GM12878 (cell line): ENCODE measurements at regions not wholly inside any gene's neighbourhood (a gene's known extent, or its start where the extent isn't known, plus 50 kb on each side); places are given as distances from the start of the nearest gene placed in this dataset.

Experiments
- ATAC-seq: fragments of 200-7000 bp; cut with Tn5 transposase; 3 replicates; pipeline ENCODE4 v1.9.1; 2020; ENCODE audit warnings: mild to moderate bottlenecking, moderate library complexity
- BruUV-seq: library from RNA; stranded (reverse); fragments of 400-500 nt; replicated peaks from 2 replicates; lab custom pipeline; 2021; lab: Mats Ljungman, UMichigan
- CTCF ChIA-PET: fragments of 300-600 bp; sonication (Branson Sonifier 250); formaldehyde crosslinking; extraction: SDS; loops from one replicate; lab custom pipeline; 2021; ENCODE audit warnings: inconsistent platforms; lab: Yijun Ruan, JAX
- POLR2A ChIA-PET: fragments of 350-600 bp; formaldehyde crosslinking; extraction: SDS; loops from one replicate; lab custom pipeline; 2021; ENCODE audit warnings: inconsistent platforms; lab: Charles Lee
- RAD21 ChIA-PET: fragments of 300-600 bp; sonication (Branson Sonifier 250); formaldehyde crosslinking; loops from one replicate; lab custom pipeline; 2023; ENCODE audit warnings: antibody characterized with exemption; ENCODE audit not compliant: unreplicated experiment; lab: Charles Lee
- SMC1A ChIA-PET: fragments of 300-600 bp; sonication (Branson Sonifier 250); formaldehyde crosslinking; loops from one replicate; lab custom pipeline; 2023; ENCODE audit not compliant: unreplicated experiment, uncharacterized antibody; lab: Charles Lee
- DNase-seq: peaks from one replicate; pipeline ENCODE4 v3.0.0-alpha.2; 2011; ENCODE audit warnings: low read depth, low spot score
- FAIRE-seq: peaks from 3 replicates; lab custom pipeline; 2011; peaks lifted over from hg19 to GRCh38; lab: Jason Lieb, UNC
- H2AFZ ChIP-seq: 2 replicates; pipeline ENCODE4 v1.6.0; 2011; ENCODE audit warnings: low read depth, low read length, control low read depth; ENCODE audit not compliant: control insufficient read depth
- H3K27ac ChIP-seq: 2 replicates; pipeline ENCODE4 v1.5.1; 2011; ENCODE audit warnings: control low read depth; ENCODE audit not compliant: control insufficient read depth, insufficient read depth
- H3K27me3 ChIP-seq, 2 experiments: replicated peaks in 1 of 2; 2 replicates each; pipeline versions ENCODE4 v1.6.0 to v1.6.1; 2011; ENCODE audit warnings: low read length in 1 of 2; ENCODE audit not compliant: control insufficient read depth in 2 of 2, insufficient read depth in 2 of 2
- H3K36me3 ChIP-seq, 2 experiments: 2 replicates each; pipeline ENCODE4 v1.5.1; 2011; ENCODE audit warnings: low read length in 1 of 2; ENCODE audit not compliant: control insufficient read depth in 2 of 2, insufficient read depth in 2 of 2
- H3K4me1 ChIP-seq: 2 replicates; pipeline ENCODE4 v1.6.1; 2011; ENCODE audit warnings: mild to moderate bottlenecking, low read length, moderate library complexity, mixed read lengths; ENCODE audit not compliant: control insufficient read depth, insufficient read depth
- H3K4me2 ChIP-seq: 2 replicates; pipeline ENCODE4 v1.6.0; 2011; ENCODE audit warnings: control low read depth; ENCODE audit not compliant: control insufficient read depth, insufficient read depth
- H3K4me3 ChIP-seq: fragments of 200-600 bp; sonication (generic); 2 replicates; pipeline ENCODE4 v1.5.1; 2016
- H3K79me2 ChIP-seq: 2 replicates; pipeline ENCODE4 v1.6.0; 2011; ENCODE audit warnings: low read length; ENCODE audit not compliant: control insufficient read depth, insufficient read depth
- H3K9ac ChIP-seq: 2 replicates; pipeline ENCODE4 v1.8.0; 2011; ENCODE audit warnings: low read length, control low read depth, mixed read lengths; ENCODE audit not compliant: control insufficient read depth, insufficient read depth
- H3K9me3 ChIP-seq: replicated peaks from 3 replicates; pipeline ENCODE4 v1.5.1; 2011; ENCODE audit warnings: mild to moderate bottlenecking, low read length; ENCODE audit not compliant: control insufficient read depth, insufficient read depth
- H4K20me1 ChIP-seq: 2 replicates; pipeline ENCODE4 v1.6.0; 2011; ENCODE audit not compliant: control insufficient read depth, insufficient read depth
- CREB1 ChIP-seq: IDR thresholded peaks from 2 replicates; pipeline ENCODE4 v1.6.1; 2012; ENCODE audit warnings: low read depth, mild to moderate bottlenecking, inconsistent platforms
- IRF4 ChIP-seq: IDR thresholded peaks from 2 replicates; pipeline ENCODE4 v1.6.1; 2011; ENCODE audit warnings: low read depth, low read length
- NRF1 ChIP-seq: conservative IDR thresholded peaks from 2 replicates; pipeline ENCODE4 v1.6.1; 2011; ENCODE audit warnings: mild to moderate bottlenecking, low read depth, low read length, improper control_type of control experiment
- SMARCA5 ChIP-seq: fragments of 450-650 bp; IDR thresholded peaks from 2 replicates; pipeline ENCODE4 v1.6.1; 2017; ENCODE audit warnings: mild to moderate bottlenecking
- YBX1 ChIP-seq: fragments of 450-650 bp; IDR thresholded peaks from 2 replicates; pipeline ENCODE4 v1.6.1; 2016; ENCODE audit warnings: antibody characterized with exemption
- ZNF217 ChIP-seq: fragments of 450-650 bp; IDR thresholded peaks from 2 replicates; pipeline ENCODE4 v1.6.1; 2017; ENCODE audit warnings: antibody characterized with exemption, mild to moderate bottlenecking
- WGBS: methylation state at CpG from one replicate; pipeline ENCODE4 v1.1.6; 2016; ENCODE audit warnings: low lambda C conversion rate; ENCODE audit not compliant: insufficient replicate concordance, insufficient coverage; ENCODE audit errors: missing lambda C conversion rate; 5-methylcytosine and 5-hydroxymethylcytosine counted together
- in situ Hi-C: fragments of 300-500 bp; cut with MboI; formaldehyde crosslinking; loops from 9 replicates; pipeline ENCODE4 v1.14.3; 2018; ENCODE audit warnings: mixed read lengths
- intact Hi-C: fragments of 100-400 bp; cut with micrococcal nuclease; formaldehyde crosslinking; loops from one replicate; pipeline ENCODE4 v1.14.2; 2022; ENCODE audit not compliant: unreplicated experiment
- TF ChIP-seq, protein P1 (sequence below): fragments of 450-650 bp; IDR thresholded peaks from 2 replicates; pipeline ENCODE4 v1.6.1; 2018; ENCODE audit warnings: mild to moderate bottlenecking, low read depth, moderate library complexity; ENCODE audit not compliant: partially characterized antibody
- TF ChIP-seq, protein P2 (sequence below): IDR thresholded peaks from 2 replicates; pipeline ENCODE4 v1.6.1; 2012; ENCODE audit warnings: low read depth, low read length, improper control_type of control experiment
- TF ChIP-seq, protein P3 (sequence below): IDR thresholded peaks from 2 replicates; pipeline ENCODE4 v1.6.1; 2011; ENCODE audit warnings: borderline replicate concordance, low read depth, mild to moderate bottlenecking, moderate library complexity, mixed read lengths, low read length; ENCODE audit not compliant: insufficient read depth; ENCODE audit errors: extremely low read length
- TF ChIP-seq, protein P4 (sequence below): fragments of 150-350 bp; IDR thresholded peaks from 2 replicates; pipeline ENCODE4 v1.6.1; 2016; ENCODE audit warnings: low read depth, low read length

DNA sequence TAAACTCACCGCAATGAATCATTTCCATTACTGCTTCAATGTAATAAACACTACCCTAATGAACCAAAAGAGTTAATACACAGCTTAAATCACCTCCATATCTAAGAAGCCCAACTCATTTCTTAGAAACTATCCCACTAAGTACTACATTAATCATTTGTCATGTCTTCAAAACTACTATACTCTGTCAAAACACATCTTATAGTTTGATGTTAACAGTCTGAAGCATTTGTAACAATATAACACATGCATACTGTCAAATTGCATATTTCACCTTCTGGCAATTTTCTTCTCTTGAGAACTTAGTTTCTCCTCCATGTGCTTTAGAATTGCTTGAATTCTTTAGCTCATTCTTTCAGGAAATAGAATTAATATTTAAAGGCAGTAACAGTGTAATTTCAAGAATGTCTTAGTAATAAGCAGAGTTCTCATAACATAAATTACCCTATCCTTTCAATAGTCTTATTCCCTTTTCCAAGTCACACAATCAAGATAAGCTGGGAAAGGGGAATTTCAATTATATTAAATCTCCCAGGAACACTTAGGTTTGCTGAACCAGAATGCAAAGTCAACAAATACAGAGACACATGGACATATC, 199.7 kb downstream of the ATPSCKMT start (continued):
- TF ChIP-seq, protein P1, sequence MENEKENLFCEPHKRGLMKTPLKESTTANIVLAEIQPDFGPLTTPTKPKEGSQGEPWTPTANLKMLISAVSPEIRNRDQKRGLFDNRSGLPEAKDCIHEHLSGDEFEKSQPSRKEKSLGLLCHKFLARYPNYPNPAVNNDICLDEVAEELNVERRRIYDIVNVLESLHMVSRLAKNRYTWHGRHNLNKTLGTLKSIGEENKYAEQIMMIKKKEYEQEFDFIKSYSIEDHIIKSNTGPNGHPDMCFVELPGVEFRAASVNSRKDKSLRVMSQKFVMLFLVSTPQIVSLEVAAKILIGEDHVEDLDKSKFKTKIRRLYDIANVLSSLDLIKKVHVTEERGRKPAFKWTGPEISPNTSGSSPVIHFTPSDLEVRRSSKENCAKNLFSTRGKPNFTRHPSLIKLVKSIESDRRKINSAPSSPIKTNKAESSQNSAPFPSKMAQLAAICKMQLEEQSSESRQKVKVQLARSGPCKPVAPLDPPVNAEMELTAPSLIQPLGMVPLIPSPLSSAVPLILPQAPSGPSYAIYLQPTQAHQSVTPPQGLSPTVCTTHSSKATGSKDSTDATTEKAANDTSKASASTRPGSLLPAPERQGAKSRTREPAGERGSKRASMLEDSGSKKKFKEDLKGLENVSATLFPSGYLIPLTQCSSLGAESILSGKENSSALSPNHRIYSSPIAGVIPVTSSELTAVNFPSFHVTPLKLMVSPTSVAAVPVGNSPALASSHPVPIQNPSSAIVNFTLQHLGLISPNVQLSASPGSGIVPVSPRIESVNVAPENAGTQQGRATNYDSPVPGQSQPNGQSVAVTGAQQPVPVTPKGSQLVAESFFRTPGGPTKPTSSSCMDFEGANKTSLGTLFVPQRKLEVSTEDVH = no peak
- TF ChIP-seq, all 136 proteins: peak for 0

DNA sequence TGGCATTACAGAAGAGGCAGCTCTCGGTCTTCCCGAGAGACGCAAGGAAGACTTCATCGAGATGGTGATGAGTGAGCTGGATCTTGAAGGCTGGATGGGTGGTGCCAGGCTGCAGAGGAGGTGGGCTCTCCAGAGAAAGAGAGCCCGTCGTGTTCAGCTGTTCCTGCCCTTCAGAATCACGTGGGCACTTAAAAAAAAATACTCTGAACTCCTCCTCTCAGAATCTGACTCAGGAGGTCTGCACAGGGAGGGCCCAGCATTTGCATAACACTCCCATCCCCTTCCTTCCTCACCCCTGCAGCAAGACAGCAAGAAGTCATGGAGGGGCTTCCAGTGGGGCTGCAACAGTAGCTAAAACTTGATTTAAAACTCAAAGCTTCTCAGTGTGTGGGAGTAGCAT, 203.0 kb downstream of the ATPSCKMT start:
- Histone ChIP-seq H3K9me3 (no peaks in the 10 kb centered on the region; the same call in 2 of the 3 replicates), H3K4me2 (no peak overlapping the region), H3K4me3 (no peak overlapping the region), H4K20me1 (no peaks in the 10 kb centered on the region), H3K27ac (no peak overlapping the region), H3K79me2 (no peaks in the 10 kb centered on the region), H2AFZ (no peak overlapping the region), H3K27me3 (no peaks in the 10 kb centered on the region; a peak in 1 of 4 replicates), H3K4me1 (no peaks in the 10 kb centered on the region), H3K36me3 (no peaks in the 10 kb centered on the region), H3K9ac (no peak overlapping the region)
- 41% methylated on average over 7 of the region's 7 CpGs for WGBS
- BruUV-seq = no TSS peak
- in situ Hi-C loops (no loop called here), intact Hi-C loops (no loop called here)
- ChIA-PET RAD21 (no interaction called here), CTCF (no interaction called here), POLR2A (no interaction called here), SMC1A (no interaction called here)
- ATAC-seq (no peak), DNase-seq (no peak), FAIRE-seq (no peak)
- TF ChIP-seq NRF1 = no peak
- no peak for TF ChIP-seq CREB1
- TF ChIP-seq, protein P2, sequence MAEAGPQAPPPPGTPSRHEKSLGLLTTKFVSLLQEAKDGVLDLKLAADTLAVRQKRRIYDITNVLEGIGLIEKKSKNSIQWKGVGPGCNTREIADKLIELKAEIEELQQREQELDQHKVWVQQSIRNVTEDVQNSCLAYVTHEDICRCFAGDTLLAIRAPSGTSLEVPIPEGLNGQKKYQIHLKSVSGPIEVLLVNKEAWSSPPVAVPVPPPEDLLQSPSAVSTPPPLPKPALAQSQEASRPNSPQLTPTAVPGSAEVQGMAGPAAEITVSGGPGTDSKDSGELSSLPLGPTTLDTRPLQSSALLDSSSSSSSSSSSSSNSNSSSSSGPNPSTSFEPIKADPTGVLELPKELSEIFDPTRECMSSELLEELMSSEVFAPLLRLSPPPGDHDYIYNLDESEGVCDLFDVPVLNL = no peak
- TF ChIP-seq YBX1 = no peak
- TF ChIP-seq, protein P3, sequence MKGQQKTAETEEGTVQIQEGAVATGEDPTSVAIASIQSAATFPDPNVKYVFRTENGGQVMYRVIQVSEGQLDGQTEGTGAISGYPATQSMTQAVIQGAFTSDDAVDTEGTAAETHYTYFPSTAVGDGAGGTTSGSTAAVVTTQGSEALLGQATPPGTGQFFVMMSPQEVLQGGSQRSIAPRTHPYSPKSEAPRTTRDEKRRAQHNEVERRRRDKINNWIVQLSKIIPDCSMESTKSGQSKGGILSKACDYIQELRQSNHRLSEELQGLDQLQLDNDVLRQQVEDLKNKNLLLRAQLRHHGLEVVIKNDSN = no peak
- TF ChIP-seq SMARCA5 = no peak
- no peak for TF ChIP-seq ZNF217
- no peak for TF ChIP-seq IRF4
- TF ChIP-seq, protein P4, sequence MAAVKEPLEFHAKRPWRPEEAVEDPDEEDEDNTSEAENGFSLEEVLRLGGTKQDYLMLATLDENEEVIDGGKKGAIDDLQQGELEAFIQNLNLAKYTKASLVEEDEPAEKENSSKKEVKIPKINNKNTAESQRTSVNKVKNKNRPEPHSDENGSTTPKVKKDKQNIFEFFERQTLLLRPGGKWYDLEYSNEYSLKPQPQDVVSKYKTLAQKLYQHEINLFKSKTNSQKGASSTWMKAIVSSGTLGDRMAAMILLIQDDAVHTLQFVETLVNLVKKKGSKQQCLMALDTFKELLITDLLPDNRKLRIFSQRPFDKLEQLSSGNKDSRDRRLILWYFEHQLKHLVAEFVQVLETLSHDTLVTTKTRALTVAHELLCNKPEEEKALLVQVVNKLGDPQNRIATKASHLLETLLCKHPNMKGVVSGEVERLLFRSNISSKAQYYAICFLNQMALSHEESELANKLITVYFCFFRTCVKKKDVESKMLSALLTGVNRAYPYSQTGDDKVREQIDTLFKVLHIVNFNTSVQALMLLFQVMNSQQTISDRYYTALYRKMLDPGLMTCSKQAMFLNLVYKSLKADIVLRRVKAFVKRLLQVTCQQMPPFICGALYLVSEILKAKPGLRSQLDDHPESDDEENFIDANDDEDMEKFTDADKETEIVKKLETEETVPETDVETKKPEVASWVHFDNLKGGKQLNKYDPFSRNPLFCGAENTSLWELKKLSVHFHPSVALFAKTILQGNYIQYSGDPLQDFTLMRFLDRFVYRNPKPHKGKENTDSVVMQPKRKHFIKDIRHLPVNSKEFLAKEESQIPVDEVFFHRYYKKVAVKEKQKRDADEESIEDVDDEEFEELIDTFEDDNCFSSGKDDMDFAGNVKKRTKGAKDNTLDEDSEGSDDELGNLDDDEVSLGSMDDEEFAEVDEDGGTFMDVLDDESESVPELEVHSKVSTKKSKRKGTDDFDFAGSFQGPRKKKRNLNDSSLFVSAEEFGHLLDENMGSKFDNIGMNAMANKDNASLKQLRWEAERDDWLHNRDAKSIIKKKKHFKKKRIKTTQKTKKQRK = no peak
